ENCODE measurements at regions not wholly inside any gene's neighbourhood (a gene's known extent, or its start where the extent isn't known, plus 50 kb on each side); places are given as distances from the start of the nearest gene placed in this dataset.

DNA sequence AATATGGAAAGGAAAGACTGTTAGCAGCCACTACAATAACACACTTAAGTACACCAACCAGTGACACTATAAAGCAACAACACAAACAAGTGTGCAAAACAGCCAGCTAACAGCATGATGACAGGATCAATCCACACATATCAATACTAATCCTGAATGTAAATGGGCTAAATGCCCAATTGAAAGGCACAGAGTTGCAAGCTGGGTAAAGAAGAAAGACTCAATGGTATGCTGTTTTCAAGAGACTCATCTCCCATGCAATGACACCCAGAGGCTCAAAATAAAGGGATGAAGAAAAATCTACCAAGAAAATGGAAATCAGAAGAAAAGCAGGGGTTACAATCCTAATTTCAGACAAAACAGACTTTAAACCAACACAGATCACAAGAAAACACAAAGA lies 94.2 kb upstream of the ENPEP start:
- DNase-seq (no peak), ATAC-seq (no peak)
- H3K4me3 ChIP-seq, result no peak overlapping the region
- no peaks in the 10 kb centered on the region for H3K4me1 ChIP-seq
- peaks cover 0 to 2% (median 0%) of the 10 kb centered on the region in 3 donors for H3K27me3 ChIP-seq (ENCODE audit: insufficient read depth in 3 of 3, low read length in 2 of 3)
- TF ChIP-seq, protein P1, sequence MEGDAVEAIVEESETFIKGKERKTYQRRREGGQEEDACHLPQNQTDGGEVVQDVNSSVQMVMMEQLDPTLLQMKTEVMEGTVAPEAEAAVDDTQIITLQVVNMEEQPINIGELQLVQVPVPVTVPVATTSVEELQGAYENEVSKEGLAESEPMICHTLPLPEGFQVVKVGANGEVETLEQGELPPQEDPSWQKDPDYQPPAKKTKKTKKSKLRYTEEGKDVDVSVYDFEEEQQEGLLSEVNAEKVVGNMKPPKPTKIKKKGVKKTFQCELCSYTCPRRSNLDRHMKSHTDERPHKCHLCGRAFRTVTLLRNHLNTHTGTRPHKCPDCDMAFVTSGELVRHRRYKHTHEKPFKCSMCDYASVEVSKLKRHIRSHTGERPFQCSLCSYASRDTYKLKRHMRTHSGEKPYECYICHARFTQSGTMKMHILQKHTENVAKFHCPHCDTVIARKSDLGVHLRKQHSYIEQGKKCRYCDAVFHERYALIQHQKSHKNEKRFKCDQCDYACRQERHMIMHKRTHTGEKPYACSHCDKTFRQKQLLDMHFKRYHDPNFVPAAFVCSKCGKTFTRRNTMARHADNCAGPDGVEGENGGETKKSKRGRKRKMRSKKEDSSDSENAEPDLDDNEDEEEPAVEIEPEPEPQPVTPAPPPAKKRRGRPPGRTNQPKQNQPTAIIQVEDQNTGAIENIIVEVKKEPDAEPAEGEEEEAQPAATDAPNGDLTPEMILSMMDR (IDR thresholded peaks at IDR 0.05), result no peak
- intact Hi-C loops (cut with DNase I), result no loop called here
- peaks cover 4% of the 10 kb centered on the region for H3K9me3 ChIP-seq
- no peaks in the 10 kb centered on the region for H3K36me3 ChIP-seq (ENCODE audit: insufficient read depth in 1 of 2, low read depth in 1 of 2)
- no peak overlapping the region for H3K27ac ChIP-seq

DNA sequence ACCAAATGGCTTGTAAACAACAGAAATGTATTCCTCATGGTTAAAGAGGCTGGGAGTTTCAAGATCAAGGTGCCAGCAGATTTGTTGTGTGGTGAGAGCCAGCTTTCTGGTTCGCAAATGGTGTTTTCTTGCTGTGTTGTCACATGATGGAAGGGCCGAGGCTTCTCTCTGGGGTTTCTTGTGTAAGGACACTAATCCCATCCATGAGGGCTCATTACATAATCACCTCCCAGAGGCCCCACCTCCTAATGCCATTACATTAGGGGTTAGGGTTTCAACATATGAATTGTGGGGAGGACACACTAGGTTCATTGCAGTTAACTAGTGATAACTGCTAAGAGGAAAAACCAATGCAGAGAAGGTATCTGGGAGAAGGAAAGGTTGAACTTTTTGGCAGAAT lies 103.5 kb upstream of the ENPEP start:
- TF ChIP-seq, protein P1 (IDR thresholded peaks at IDR 0.05), result no peak
- Histone ChIP-seq H3K9me3 (no peaks in the 10 kb centered on the region), H3K4me3 (no peak overlapping the region), H3K27ac (no peak overlapping the region), H3K4me1 (no peaks in the 10 kb centered on the region), H3K27me3 (ENCODE audit: insufficient read depth in 3 of 3, low read length in 2 of 3) (no peaks in the 10 kb centered on the region), H3K36me3 (ENCODE audit: insufficient read depth in 1 of 2, low read depth in 1 of 2) (no peaks in the 10 kb centered on the region)
- WGBS, 3 donors, result 63 to 77% (median 77%) methylated on average over 2 of the region's 2 CpGs
- ATAC-seq, result no peak
- intact Hi-C loops (cut with DNase I), result no loop called here
- no peak for DNase-seq

DNA sequence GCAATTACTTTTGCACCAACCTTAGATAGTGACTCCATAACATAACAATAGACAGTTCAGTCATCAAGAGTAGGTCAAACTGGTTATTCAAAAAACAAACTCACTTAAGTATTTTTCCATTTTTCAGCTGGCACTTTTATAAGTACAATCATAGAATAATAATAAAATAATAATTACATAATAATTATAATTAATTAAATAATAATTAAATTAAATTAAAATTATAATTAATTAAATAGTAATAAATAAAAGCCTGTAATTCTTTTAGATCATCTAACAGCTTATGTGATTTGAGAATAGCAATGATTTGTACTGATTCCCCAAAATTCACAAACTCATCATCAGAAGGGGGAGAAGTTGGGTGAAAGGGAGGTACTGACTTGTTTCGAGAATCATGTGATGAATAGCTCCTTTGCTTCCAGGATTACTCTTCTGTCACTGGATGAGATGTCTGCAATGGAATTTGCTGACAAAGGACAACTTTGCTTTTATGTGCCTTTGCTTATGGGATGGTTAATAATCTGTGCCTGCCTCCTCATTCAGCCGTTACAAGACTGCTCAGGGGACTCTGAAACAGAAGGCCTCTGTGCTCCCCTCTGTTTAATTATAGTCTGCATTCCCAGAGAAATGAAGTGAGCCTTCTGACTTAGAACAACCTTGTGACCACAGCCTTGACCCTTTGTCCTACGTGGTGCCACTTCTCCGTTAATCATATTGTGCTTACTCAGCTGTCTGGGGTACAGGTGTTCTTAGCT lies 104.8 kb upstream of the ENPEP start:
- Histone ChIP-seq H3K27me3 (ENCODE audit: insufficient read depth in 3 of 3, low read length in 2 of 3) (no peaks in the 10 kb centered on the region), H3K36me3 (ENCODE audit: insufficient read depth in 1 of 2, low read depth in 1 of 2) (no peaks in the 10 kb centered on the region), H3K9me3 (no peaks in the 10 kb centered on the region), H3K4me3 (no peak overlapping the region), H3K4me1 (no peaks in the 10 kb centered on the region), H3K27ac (no peak overlapping the region)
- intact Hi-C loops (cut with DNase I), result no loop called here
- no peak for ATAC-seq
- DNase-seq, result no peak
- WGBS, 3 donors, result 39 to 58% (median 52%) methylated on average over 4 of the region's 4 CpGs
- TF ChIP-seq, protein P1 (IDR thresholded peaks at IDR 0.05), result no peak

DNA sequence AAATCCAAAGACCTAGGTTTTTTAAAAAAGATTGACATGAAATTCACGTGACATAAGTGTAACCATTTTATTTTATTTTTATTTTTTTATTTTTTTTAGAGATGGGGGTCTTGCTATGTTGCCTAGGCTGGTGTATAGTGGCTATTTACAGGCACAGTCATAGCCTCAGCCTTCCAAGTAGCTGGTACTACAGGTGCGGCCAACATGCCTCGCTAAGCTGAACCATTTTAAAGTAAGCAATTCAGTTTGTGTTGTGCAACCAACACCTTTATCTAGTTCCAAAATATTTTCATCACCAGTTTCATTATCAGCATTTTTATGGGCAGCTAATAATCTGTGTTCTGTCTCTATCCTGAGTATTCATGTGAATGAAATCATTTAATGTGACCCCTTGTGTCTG lies 107.5 kb upstream of the ENPEP start:
- Histone ChIP-seq H3K4me1 (no peaks in the 10 kb centered on the region), H3K36me3 (ENCODE audit: insufficient read depth in 1 of 2, low read depth in 1 of 2) (no peaks in the 10 kb centered on the region), H3K27ac (no peak overlapping the region), H3K4me3 (no peak overlapping the region), H3K9me3 (no peaks in the 10 kb centered on the region), H3K27me3 (ENCODE audit: insufficient read depth in 3 of 3, low read length in 2 of 3) (no peaks in the 10 kb centered on the region)
- TF ChIP-seq, protein P1 (IDR thresholded peaks at IDR 0.05), result no peak
- WGBS, 3 donors, result 86 to 93% (median 92%) methylated on average over 3 of the region's 3 CpGs
- DNase-seq, result no peak
- ATAC-seq, result no peak
- intact Hi-C loops (cut with DNase I), result no loop called here

DNA sequence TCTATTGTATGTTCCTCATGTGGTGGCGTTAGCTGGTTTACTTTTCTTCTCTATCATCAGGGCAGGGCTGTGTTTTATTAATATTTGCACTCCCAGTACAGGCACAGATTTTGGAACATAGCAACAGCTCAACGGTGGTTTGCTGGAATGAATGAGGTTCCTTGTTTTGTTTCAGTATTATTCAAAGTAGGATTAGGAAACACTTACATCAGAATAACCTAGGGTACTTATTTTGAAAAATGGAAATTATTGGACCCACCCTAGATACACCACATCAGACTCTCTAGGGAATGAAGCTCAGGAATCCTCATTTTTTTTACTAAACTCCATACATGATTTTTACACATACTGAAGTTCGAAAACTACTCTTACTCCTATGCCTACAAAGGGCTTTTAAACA lies 108.8 kb upstream of the ENPEP start:
- intact Hi-C loops (cut with DNase I), result no loop called here
- TF ChIP-seq, protein P1 (IDR thresholded peaks at IDR 0.05), result no peak
- ATAC-seq (no peak), DNase-seq (no peak)
- no peaks in the 10 kb centered on the region for H3K4me1 ChIP-seq
- H3K27me3 ChIP-seq (ENCODE audit: insufficient read depth in 3 of 3, low read length in 2 of 3), result no peaks in the 10 kb centered on the region
- H3K36me3 ChIP-seq (ENCODE audit: insufficient read depth in 1 of 2, low read depth in 1 of 2), result no peaks in the 10 kb centered on the region
- no peak overlapping the region for H3K27ac ChIP-seq
- H3K4me3 ChIP-seq, result no peak overlapping the region
- WGBS, 3 donors, result 84 to 94% (median 89%) methylated on average over 3 of the region's 3 CpGs
- H3K9me3 ChIP-seq, result no peaks in the 10 kb centered on the region

All from psoas muscle (tissue), 7 donors.